ENCODE measurements at regions not wholly inside any gene's neighbourhood (a gene's known extent, or its start where the extent isn't known, plus 50 kb on each side); places are given as distances from the start of the nearest gene placed in this dataset.

DNA sequence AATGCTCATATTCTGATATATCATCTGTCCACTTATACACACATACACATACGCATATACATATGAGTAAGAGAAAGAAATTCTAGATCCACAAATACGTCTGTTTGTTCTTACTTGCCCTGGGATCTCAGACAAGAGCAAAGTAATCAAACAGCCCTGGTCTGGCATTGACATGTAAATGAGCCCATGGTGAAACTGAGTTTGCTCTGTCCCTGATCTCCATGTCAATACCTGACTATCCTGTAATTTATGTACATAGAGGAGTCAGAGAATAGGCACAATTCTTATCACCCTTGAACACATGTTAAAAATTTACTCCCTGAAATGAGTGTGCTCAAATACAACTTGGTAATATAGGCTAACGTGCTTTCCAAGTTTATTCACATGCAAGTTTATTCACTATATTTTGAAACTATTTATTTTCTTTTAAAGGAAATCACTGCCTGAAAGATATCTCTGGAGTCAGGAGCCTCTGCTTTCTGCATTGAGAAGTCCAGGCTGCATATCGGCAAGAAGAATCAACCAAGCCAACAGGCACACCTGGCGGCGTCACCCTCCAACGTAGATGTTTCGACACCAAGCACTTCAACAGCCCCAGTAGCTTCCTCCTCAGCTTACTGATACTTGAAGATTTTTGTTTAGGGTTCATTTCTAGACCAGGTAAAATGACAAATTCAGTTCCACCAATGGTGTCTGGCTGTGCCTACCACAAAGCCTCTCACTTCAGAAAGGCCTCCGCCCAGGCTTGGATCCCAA is 100.6 kb downstream of the CMPK2 start:
- peaks cover 4% of the 10 kb centered on the region for H3K27me3 Mint-ChIP-seq (ENCODE audit: insufficient read depth, low read depth)
- no peak overlapping the region for H3K4me3 Mint-ChIP-seq
- no peak for TF ChIP-seq EZH2phosphoT487 (IDR thresholded peaks at IDR 0.05)
- no peak for TF ChIP-seq EZH2 (IDR thresholded peaks at IDR 0.05)
- TF ChIP-seq, protein P1, sequence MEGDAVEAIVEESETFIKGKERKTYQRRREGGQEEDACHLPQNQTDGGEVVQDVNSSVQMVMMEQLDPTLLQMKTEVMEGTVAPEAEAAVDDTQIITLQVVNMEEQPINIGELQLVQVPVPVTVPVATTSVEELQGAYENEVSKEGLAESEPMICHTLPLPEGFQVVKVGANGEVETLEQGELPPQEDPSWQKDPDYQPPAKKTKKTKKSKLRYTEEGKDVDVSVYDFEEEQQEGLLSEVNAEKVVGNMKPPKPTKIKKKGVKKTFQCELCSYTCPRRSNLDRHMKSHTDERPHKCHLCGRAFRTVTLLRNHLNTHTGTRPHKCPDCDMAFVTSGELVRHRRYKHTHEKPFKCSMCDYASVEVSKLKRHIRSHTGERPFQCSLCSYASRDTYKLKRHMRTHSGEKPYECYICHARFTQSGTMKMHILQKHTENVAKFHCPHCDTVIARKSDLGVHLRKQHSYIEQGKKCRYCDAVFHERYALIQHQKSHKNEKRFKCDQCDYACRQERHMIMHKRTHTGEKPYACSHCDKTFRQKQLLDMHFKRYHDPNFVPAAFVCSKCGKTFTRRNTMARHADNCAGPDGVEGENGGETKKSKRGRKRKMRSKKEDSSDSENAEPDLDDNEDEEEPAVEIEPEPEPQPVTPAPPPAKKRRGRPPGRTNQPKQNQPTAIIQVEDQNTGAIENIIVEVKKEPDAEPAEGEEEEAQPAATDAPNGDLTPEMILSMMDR (IDR thresholded peaks at IDR 0.05) = no peak
- H3K36me3 Mint-ChIP-seq = peaks cover 2% of the 10 kb centered on the region
- H3K4me1 Mint-ChIP-seq = no peaks in the 10 kb centered on the region
- Histone ChIP-seq H4K20me1 (ENCODE audit: low read depth) (no peaks in the 10 kb centered on the region), H3K4me1 (no peaks in the 10 kb centered on the region), H3K9ac (no peak overlapping the region), H2AFZ (replicated peaks) (no peak overlapping the region), H3K27ac (no peak overlapping the region), H3K4me2 (no peak overlapping the region), H3K27me3 (no peaks in the 10 kb centered on the region), H3K36me3 (no peaks in the 10 kb centered on the region), H3K4me3 (no peak overlapping the region), H3K79me2 (ENCODE audit: low read depth) (no peaks in the 10 kb centered on the region), H3K9me3 (ENCODE audit: low read depth) (no peaks in the 10 kb centered on the region), H3F3A (ENCODE audit: low read depth) (no peaks in the 10 kb centered on the region)
- peaks cover 2% of the 10 kb centered on the region for H3K9me3 Mint-ChIP-seq
- H3K27ac Mint-ChIP-seq = no peak overlapping the region
- DNase-seq (ENCODE audit: low spot score) = no peak

DNA sequence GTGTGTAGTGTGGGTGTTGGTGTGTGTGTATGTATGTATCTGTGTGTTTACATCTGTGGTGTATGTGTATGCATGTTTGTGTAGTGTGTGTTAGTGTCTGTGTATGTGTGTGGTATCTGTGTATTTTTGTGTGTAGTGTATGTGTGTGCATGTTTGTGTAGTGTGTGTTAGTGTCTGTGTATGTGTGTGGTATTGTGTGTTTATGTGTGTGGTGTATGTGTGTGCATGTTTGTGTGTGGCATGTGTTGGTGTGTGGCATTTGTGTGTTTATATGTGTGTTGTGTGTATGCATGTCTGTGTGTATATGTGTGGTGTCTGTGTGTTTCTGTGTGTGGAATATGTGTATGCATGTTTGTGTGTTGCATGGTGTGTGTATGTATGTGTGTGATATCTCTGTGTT is 96.4 kb downstream of the CMPK2 start:
- no peaks in the 10 kb centered on the region for H4K20me1 ChIP-seq (ENCODE audit: low read depth)
- H3F3A ChIP-seq (ENCODE audit: low read depth) = no peaks in the 10 kb centered on the region
- H3K9me3 ChIP-seq (ENCODE audit: low read depth) = no peaks in the 10 kb centered on the region
- no peak overlapping the region for H3K4me3 Mint-ChIP-seq
- no peak overlapping the region for H3K4me2 ChIP-seq
- no peak overlapping the region for H3K4me3 ChIP-seq
- no peak overlapping the region for H2AFZ ChIP-seq (replicated peaks)
- H3K27ac ChIP-seq = no peak overlapping the region
- H3K9me3 Mint-ChIP-seq = peaks cover 2% of the 10 kb centered on the region
- peaks cover 9% of the 10 kb centered on the region for H3K27me3 Mint-ChIP-seq (ENCODE audit: insufficient read depth, low read depth)
- DNase-seq (ENCODE audit: low spot score) = no peak
- H3K27me3 ChIP-seq = peaks cover 9% of the 10 kb centered on the region
- no peaks in the 10 kb centered on the region for H3K36me3 ChIP-seq
- peaks cover 2% of the 10 kb centered on the region for H3K36me3 Mint-ChIP-seq
- no peak overlapping the region for H3K27ac Mint-ChIP-seq
- peaks cover 14% of the 10 kb centered on the region for H3K4me1 ChIP-seq
- H3K4me1 Mint-ChIP-seq = peaks cover 23% of the 10 kb centered on the region
- TF ChIP-seq EZH2phosphoT487 (IDR thresholded peaks at IDR 0.05) (no peak), EZH2 (IDR thresholded peaks at IDR 0.05) (no peak)
- TF ChIP-seq, protein P1 (IDR thresholded peaks at IDR 0.05) = no peak
- no peaks in the 10 kb centered on the region for H3K79me2 ChIP-seq (ENCODE audit: low read depth)
- H3K9ac ChIP-seq = no peak overlapping the region

DNA sequence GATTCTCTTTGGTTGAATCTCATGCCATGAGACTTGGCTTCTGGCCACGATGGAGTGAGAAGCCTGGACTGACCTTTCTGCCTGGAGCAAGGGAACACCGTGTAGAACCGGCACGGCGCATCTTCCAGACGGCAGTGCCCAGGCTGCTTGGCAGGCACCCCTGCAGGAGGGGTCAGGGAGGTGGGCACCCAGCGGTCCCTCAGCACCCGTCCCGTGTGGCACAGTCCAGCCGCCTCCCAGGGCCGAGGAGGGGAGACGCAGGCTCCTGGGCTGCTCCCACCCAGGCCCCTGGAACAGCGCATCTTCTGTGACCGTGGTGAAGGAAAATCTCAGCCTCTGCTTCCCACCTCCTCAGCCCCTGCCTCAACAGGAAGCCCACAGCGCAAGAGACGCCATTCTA is 95.7 kb downstream of the CMPK2 start:
- no peak overlapping the region for H3K27ac Mint-ChIP-seq
- H3K4me3 Mint-ChIP-seq = no peak overlapping the region
- peaks cover 3% of the 10 kb centered on the region for H3K9me3 Mint-ChIP-seq

More for the DNA sequence above, 95.7 kb downstream of the CMPK2 start:
- H3K27me3 ChIP-seq = peaks cover 12% of the 10 kb centered on the region
- no peak overlapping the region for H3K4me3 ChIP-seq
- peaks cover 14% of the 10 kb centered on the region for H3K4me1 ChIP-seq
- H3K9me3 ChIP-seq (ENCODE audit: low read depth) = no peaks in the 10 kb centered on the region
- H3K9ac ChIP-seq = no peak overlapping the region
- no peaks in the 10 kb centered on the region for H4K20me1 ChIP-seq (ENCODE audit: low read depth)
- Mint-ChIP-seq H3K27me3 (ENCODE audit: insufficient read depth, low read depth) (peaks cover 9% of the 10 kb centered on the region), H3K36me3 (peaks cover 2% of the 10 kb centered on the region), H3K4me1 (peaks cover 23% of the 10 kb centered on the region)
- H3K4me2 ChIP-seq = no peak overlapping the region
- H3K27ac ChIP-seq = no peak overlapping the region
- no peak for DNase-seq (ENCODE audit: low spot score)
- H3F3A ChIP-seq (ENCODE audit: low read depth) = no peaks in the 10 kb centered on the region
- H3K36me3 ChIP-seq = no peaks in the 10 kb centered on the region
- H2AFZ ChIP-seq (replicated peaks) = no peak overlapping the region
- TF ChIP-seq EZH2 (IDR thresholded peaks at IDR 0.05) = no peak
- TF ChIP-seq, protein P1 (IDR thresholded peaks at IDR 0.05) = no peak
- no peaks in the 10 kb centered on the region for H3K79me2 ChIP-seq (ENCODE audit: low read depth)

All from neural progenitor cell (in vitro differentiated cells).